ENCODE measurements at regions not wholly inside any gene's neighbourhood (a gene's known extent, or its start where the extent isn't known, plus 50 kb on each side); places are given as distances from the start of the nearest gene placed in this dataset.

DNA sequence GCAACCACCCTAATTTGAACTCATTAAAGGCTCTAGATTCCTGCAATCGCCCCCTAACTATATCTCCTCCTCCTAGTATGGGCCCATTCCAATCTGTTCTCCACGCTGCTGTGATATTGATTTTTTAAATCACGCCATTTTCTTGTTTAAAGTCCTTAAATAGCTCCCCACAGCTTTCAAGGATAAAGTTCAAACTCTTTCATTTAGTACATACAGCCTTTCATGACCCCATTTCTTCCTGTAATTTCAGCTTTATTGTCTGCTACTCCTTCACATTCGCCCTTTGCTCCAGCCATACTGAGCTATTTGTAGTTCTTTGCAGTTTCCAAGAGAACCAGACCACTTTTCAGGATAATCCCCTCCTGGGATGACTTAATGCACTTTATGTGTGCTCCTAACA is 118.5 kb downstream of the GC start:
- 0% methylated on average over 4 of the region's 4 CpGs for WGBS (ENCODE audit: insufficient coverage, low coverage, missing lambda C conversion rate)
- Histone ChIP-seq H3K4me1 (replicated peaks in 1 of 2; ENCODE audit: control insufficient read depth in 2 of 2, insufficient read depth in 2 of 2, low read length in 2 of 2) (no peaks in the 10 kb centered on the region), H3K9me1 (ENCODE audit: control insufficient read depth, insufficient read depth, low read length) (no peaks in the 10 kb centered on the region), H3K4me3 (no peak overlapping the region), H3K36me3 (ENCODE audit: control insufficient read depth, insufficient read depth, low read length) (no peaks in the 10 kb centered on the region), H3K4me2 (ENCODE audit: insufficient read depth, low read length) (no peak overlapping the region), H2AFZ (ENCODE audit: low read depth, low read length) (no peak overlapping the region), H4K20me1 (replicated peaks; ENCODE audit: control insufficient read depth, insufficient read depth, low read length) (no peaks in the 10 kb centered on the region), H3K27me3 (ENCODE audit: control insufficient read depth in 2 of 2, insufficient read depth in 2 of 2, low read length in 2 of 2) (no peaks in the 10 kb centered on the region), H3K9ac (ENCODE audit: insufficient read depth in 1 of 2, low read depth in 2 of 2, low read length in 2 of 2) (no peak overlapping the region), H3K27ac (ENCODE audit: extremely low read depth, low read depth, low read length) (no peak overlapping the region), H3K79me2 (ENCODE audit: control insufficient read depth, insufficient read depth, low read length) (no peaks in the 10 kb centered on the region), H3K9me3 (replicated peaks; ENCODE audit: control insufficient read depth, insufficient read depth, low read depth, low read length) (no peaks in the 10 kb centered on the region)
- POLR2A ChIA-PET: interaction anchor here (1.0 kb wide), 1 partner anchor 26 kb away, joined by 4 read pairs; no protein-coding TSS in a partner anchor
- no peak for FAIRE-seq
- BruUV-seq (replicated peaks): no TSS peak
- in situ Hi-C loops (cut with MboI) (no loop called here), intact Hi-C loops (cut with micrococcal nuclease) (no loop called here)
- no peak for TF ChIP-seq KDM5B (IDR thresholded peaks at IDR 0.05; ENCODE audit: insufficient replicate concordance, low read depth, low read length)
- no peak for TF ChIP-seq CREB5 (CRISPR knock-in tag; IDR thresholded peaks at IDR 0.05)
- TF ChIP-seq GATA2 (CRISPR knock-in tag; IDR thresholded peaks at IDR 0.05): no peak
- TF ChIP-seq BRCA1 (IDR thresholded peaks at IDR 0.05): no peak
- no peak for TF ChIP-seq BRCA1 (CRISPR knock-in tag; IDR thresholded peaks at IDR 0.05)
- TF ChIP-seq ATF7 (IDR thresholded peaks at IDR 0.05): no peak
- TF ChIP-seq ZMIZ1 (IDR thresholded peaks at IDR 0.05; ENCODE audit: low read depth in 2 of 2, low read length in 2 of 2): no peak
- CTCF ChIA-PET (ENCODE audit: low intra/inter-chr PET ratio): no interaction called here
- no peak for ATAC-seq
- DNase-seq (ENCODE audit: extremely low read depth in 1 of 4, low spot score in 3 of 4): no peak
